ENCODE measurements at regions not wholly inside any gene's neighbourhood (a gene's known extent, or its start where the extent isn't known, plus 50 kb on each side); places are given as distances from the start of the nearest gene placed in this dataset.

DNA sequence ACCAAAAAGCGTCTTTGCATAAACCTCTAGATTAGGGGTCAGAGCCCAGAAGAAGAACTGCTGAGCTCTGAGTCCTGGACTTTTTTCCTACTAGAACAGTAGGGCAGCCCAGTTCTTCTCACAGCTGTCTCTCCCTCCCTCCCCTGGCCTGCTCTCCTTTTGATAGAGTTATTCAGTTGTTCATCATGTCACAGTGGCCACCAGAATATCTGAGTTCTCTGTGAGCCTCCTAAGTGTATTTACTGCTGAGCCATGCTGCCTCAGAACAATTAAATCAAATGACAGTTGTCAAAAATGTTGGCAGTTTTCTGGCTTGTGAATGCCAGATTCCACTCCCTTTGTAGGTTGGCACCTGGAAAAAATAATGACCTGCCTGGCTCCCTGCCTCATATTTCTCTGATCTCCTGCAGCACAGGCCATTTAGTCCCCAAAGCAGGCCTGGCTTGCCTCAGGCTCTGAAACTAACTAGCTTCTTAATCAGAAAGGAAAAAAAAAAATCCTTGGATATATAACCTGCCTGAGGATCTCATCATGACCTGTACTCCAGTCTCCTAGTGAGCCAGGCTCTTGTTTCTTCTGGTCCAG, 377.4 kb upstream of the LARGE1 start:
- no peaks in the 10 kb centered on the region for H3K27me3 ChIP-seq (ENCODE audit: control insufficient read depth, insufficient read depth, low read length)
- DNase-seq, result no peak

DNA sequence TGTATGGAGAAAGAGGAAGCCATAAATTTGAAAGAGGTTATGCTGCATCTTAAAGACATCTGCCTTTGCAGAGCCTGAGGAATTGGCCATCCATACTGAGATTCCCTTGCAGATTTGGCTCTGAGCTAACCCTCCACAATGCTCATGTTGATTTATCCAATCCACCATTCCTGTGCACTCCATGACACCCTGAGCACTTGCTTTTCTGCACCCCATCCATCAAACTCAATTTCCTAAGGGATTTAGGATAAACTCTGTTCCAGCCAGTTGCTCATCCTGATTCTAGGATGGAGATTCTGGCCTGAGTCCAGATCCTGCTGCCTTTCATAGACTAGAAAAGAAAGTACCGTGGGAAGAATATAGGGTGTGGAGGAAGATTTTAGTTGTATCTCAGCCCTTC, 379.2 kb upstream of the LARGE1 start:
- intact Hi-C loops (cut with DNase I), result no loop called here
- H3K27me3 ChIP-seq (ENCODE audit: control insufficient read depth, insufficient read depth, low read length), result no peaks in the 10 kb centered on the region
- H3K27ac ChIP-seq (ENCODE audit: low read depth in 2 of 2, low read length in 2 of 2), result no peak overlapping the region
- H3K9me3 ChIP-seq (ENCODE audit: control insufficient read depth in 2 of 3, insufficient read depth in 1 of 3, low read length in 3 of 3), result no peaks in the 10 kb centered on the region
- DNase-seq (no peak), FAIRE-seq (no peak)
- H3K4me3 ChIP-seq (ENCODE audit: low read length in 3 of 3), result no peak overlapping the region
- no peaks in the 10 kb centered on the region for H3K36me3 ChIP-seq (ENCODE audit: control insufficient read depth in 2 of 3, insufficient read depth in 3 of 3, low read length in 3 of 3)
- H3K9ac ChIP-seq (ENCODE audit: low read length in 3 of 3), result no peak overlapping the region
- H3K4me1 ChIP-seq (ENCODE audit: control insufficient read depth in 2 of 3, insufficient read depth in 2 of 3, low read depth in 1 of 3, low read length in 3 of 3), result no peaks in the 10 kb centered on the region
- TF ChIP-seq, protein P1, sequence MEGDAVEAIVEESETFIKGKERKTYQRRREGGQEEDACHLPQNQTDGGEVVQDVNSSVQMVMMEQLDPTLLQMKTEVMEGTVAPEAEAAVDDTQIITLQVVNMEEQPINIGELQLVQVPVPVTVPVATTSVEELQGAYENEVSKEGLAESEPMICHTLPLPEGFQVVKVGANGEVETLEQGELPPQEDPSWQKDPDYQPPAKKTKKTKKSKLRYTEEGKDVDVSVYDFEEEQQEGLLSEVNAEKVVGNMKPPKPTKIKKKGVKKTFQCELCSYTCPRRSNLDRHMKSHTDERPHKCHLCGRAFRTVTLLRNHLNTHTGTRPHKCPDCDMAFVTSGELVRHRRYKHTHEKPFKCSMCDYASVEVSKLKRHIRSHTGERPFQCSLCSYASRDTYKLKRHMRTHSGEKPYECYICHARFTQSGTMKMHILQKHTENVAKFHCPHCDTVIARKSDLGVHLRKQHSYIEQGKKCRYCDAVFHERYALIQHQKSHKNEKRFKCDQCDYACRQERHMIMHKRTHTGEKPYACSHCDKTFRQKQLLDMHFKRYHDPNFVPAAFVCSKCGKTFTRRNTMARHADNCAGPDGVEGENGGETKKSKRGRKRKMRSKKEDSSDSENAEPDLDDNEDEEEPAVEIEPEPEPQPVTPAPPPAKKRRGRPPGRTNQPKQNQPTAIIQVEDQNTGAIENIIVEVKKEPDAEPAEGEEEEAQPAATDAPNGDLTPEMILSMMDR (IDR thresholded peaks at IDR 0.05; ENCODE audit: borderline replicate concordance, extremely low read depth, insufficient read depth), result no peak

More for the DNA sequence above, 377.4 kb upstream of the LARGE1 start:
- H3K4me1 ChIP-seq (ENCODE audit: control insufficient read depth in 2 of 3, insufficient read depth in 2 of 3, low read depth in 1 of 3, low read length in 3 of 3), result no peaks in the 10 kb centered on the region
- H3K36me3 ChIP-seq (ENCODE audit: control insufficient read depth in 2 of 3, insufficient read depth in 3 of 3, low read length in 3 of 3), result no peaks in the 10 kb centered on the region
- H3K27ac ChIP-seq (ENCODE audit: low read depth in 2 of 2, low read length in 2 of 2), result no peak overlapping the region
- FAIRE-seq, result no peak
- no peak overlapping the region for H3K4me3 ChIP-seq (ENCODE audit: low read length in 3 of 3)
- no peaks in the 10 kb centered on the region for H3K9me3 ChIP-seq (ENCODE audit: control insufficient read depth in 2 of 3, insufficient read depth in 1 of 3, low read length in 3 of 3)
- intact Hi-C loops (cut with DNase I), result no loop called here
- TF ChIP-seq, protein P1 (IDR thresholded peaks at IDR 0.05; ENCODE audit: borderline replicate concordance, extremely low read depth, insufficient read depth), result no peak
- no peak overlapping the region for H3K9ac ChIP-seq (ENCODE audit: low read length in 3 of 3)

DNA sequence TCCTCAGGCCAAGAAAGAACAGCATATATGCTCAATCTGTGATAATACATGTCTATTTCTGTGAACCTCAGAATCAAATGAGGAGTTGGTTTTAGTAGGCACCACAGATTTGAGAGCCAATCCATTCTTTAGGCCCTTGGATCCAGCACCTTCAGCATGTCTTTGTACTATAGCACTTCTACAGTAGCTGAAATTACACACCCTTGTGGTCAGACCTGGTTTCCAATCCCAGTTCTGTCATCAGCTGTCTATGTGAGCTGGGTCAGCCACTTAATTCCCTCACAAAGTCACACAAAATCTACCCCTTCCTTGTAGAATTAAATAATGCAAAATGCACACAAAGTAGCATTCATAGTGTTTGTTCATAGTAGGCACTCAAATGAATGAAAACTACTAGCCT, 381.3 kb upstream of the LARGE1 start:
- Histone ChIP-seq H3K27ac (ENCODE audit: low read depth in 2 of 2, low read length in 2 of 2) (no peak overlapping the region), H3K4me3 (ENCODE audit: low read length in 3 of 3) (no peak overlapping the region), H3K27me3 (ENCODE audit: control insufficient read depth, insufficient read depth, low read length) (no peaks in the 10 kb centered on the region), H3K9me3 (ENCODE audit: control insufficient read depth in 2 of 3, insufficient read depth in 1 of 3, low read length in 3 of 3) (no peaks in the 10 kb centered on the region), H3K4me1 (ENCODE audit: control insufficient read depth in 2 of 3, insufficient read depth in 2 of 3, low read depth in 1 of 3, low read length in 3 of 3) (no peaks in the 10 kb centered on the region), H3K36me3 (ENCODE audit: control insufficient read depth in 2 of 3, insufficient read depth in 3 of 3, low read length in 3 of 3) (no peaks in the 10 kb centered on the region), H3K9ac (ENCODE audit: low read length in 3 of 3) (no peak overlapping the region)
- intact Hi-C loops (cut with DNase I), result no loop called here
- TF ChIP-seq, protein P1 (IDR thresholded peaks at IDR 0.05; ENCODE audit: borderline replicate concordance, extremely low read depth, insufficient read depth), result no peak
- FAIRE-seq, result no peak
- DNase-seq, result no peak

DNA sequence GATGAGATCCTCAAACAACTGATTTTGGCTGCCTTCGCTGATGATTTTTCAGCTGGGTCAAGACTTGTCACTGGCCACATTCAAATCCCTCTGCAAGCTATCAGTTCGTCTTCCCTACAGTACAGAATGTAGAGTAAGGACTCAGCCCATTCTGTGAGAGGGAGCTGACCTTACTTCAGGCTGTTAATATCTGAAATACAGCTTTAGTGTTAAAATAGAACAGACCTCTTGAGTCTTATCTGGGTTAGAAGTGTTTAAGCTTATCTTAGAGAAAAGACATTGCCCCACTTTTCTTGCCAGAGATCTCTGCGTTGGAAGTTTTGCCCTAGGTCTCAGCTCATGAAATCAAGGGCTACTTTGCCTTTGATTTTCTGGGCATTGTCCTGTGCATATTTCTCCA, 383.4 kb upstream of the LARGE1 start:
- FAIRE-seq, result no peak
- TF ChIP-seq, protein P1 (IDR thresholded peaks at IDR 0.05; ENCODE audit: borderline replicate concordance, extremely low read depth, insufficient read depth), result no peak

More for the DNA sequence above, 383.4 kb upstream of the LARGE1 start:
- H3K4me1 ChIP-seq (ENCODE audit: control insufficient read depth in 2 of 3, insufficient read depth in 2 of 3, low read depth in 1 of 3, low read length in 3 of 3), result no peaks in the 10 kb centered on the region
- H3K27ac ChIP-seq (ENCODE audit: low read depth in 2 of 2, low read length in 2 of 2), result no peak overlapping the region
- no peaks in the 10 kb centered on the region for H3K27me3 ChIP-seq (ENCODE audit: control insufficient read depth, insufficient read depth, low read length)
- H3K4me3 ChIP-seq (ENCODE audit: low read length in 3 of 3), result no peak overlapping the region
- H3K36me3 ChIP-seq (ENCODE audit: control insufficient read depth in 2 of 3, insufficient read depth in 3 of 3, low read length in 3 of 3), result no peaks in the 10 kb centered on the region
- intact Hi-C loops (cut with DNase I), result no loop called here
- no peaks in the 10 kb centered on the region for H3K9me3 ChIP-seq (ENCODE audit: control insufficient read depth in 2 of 3, insufficient read depth in 1 of 3, low read length in 3 of 3)
- no peak overlapping the region for H3K9ac ChIP-seq (ENCODE audit: low read length in 3 of 3)
- DNase-seq, result no peak
